22Rv1 (cell line): ENCODE measurements at regions not wholly inside any gene's neighbourhood (a gene's known extent, or its start where the extent isn't known, plus 50 kb on each side); places are given as distances from the start of the nearest gene placed in this dataset.

ENCODE experiments used
- H3K27ac ChIP-seq: fragments of 450-650 bp; 2 replicates; pipeline ENCODE4 v1.5.1; 2017
- ZFX ChIP-seq: fragments of 450-650 bp; IDR thresholded peaks from 2 replicates; pipeline ENCODE4 v1.6.1; 2017; ENCODE audit warnings: antibody characterized with exemption, borderline replicate concordance
- TF ChIP-seq, protein P1 (sequence below): fragments of 450-650 bp; IDR thresholded peaks from 2 replicates; pipeline ENCODE4 v1.5.1; 2017; ENCODE audit warnings: mild to moderate bottlenecking

DNA sequence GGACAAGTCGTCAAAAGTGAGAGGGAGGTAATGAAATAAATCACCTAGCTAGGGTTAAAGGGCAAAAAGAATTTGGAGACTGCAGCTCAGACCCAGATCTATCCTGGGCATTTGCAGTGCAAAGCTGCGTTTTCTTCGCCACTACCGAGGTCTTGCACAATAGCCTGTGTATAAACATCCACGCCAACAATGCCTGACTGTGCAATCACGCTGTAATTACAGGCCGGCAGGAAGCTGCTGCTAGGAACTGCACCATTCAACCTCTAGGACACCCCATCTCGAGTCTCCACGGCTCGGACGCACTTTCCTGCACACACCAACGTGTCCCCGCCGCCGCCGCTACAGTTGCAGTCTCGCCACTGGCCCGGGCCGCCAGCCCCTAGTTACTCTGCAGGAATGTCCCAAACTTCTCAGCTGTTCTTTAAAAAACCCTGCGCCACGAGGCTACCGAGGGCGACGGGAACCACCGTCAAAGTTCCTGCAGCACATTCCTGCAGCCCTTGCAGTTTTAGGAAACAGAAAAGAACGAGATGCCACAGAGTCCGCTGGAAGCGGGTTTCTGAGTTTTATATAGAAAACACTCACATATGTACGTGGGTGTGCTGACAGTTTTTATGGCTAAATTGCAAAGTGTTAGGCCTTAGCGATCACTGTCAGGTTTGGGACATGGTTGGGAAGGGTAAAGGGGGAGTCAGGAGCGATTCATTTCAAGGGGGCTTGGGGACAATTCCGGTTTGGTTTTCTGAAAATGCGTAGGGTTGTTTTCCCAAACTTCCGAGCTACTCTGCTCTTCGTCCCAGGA is 65.6 kb upstream of the PTGR2 start:
- peak overlapping the region; percentile 79 for H3K27ac ChIP-seq
- TF ChIP-seq, protein P1, sequence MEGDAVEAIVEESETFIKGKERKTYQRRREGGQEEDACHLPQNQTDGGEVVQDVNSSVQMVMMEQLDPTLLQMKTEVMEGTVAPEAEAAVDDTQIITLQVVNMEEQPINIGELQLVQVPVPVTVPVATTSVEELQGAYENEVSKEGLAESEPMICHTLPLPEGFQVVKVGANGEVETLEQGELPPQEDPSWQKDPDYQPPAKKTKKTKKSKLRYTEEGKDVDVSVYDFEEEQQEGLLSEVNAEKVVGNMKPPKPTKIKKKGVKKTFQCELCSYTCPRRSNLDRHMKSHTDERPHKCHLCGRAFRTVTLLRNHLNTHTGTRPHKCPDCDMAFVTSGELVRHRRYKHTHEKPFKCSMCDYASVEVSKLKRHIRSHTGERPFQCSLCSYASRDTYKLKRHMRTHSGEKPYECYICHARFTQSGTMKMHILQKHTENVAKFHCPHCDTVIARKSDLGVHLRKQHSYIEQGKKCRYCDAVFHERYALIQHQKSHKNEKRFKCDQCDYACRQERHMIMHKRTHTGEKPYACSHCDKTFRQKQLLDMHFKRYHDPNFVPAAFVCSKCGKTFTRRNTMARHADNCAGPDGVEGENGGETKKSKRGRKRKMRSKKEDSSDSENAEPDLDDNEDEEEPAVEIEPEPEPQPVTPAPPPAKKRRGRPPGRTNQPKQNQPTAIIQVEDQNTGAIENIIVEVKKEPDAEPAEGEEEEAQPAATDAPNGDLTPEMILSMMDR: no peak
- TF ChIP-seq ZFX: no peak

DNA sequence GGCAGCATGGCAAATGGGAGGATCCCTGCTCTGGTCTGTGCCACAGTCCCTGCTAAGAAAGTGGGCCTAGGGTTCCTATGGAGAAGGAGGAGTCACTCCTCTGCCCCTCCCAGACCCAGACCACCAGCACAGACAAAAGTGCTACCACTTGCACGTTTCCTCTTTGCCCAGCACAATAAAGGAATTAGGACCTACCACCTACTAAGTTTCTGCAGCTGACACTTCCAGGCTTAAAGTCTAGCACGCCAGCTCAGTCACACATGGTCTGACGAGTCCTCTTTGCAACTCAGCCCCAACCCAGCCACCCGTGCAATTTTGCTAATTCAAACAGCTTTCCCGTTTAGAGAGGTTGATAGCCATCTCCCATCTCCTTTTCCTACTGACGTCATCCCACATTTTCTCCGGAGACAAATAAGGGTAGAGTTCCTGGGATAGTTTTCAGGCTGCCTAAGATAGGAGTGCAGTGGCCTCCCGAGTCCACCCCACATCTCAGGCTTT is 66.2 kb upstream of the PTGR2 start:
- TF ChIP-seq, protein P1: no peak
- TF ChIP-seq ZFX: no peak
- peak overlapping the region; percentile 79 for H3K27ac ChIP-seq

- no peak overlapping the region for H3K27ac ChIP-seq
- TF ChIP-seq, protein P1: no peak
- no peak for TF ChIP-seq ZFX
Observed at GRCh38 chr14:73784988-73785313, 66.7 kb upstream of the PTGR2 start.

DNA sequence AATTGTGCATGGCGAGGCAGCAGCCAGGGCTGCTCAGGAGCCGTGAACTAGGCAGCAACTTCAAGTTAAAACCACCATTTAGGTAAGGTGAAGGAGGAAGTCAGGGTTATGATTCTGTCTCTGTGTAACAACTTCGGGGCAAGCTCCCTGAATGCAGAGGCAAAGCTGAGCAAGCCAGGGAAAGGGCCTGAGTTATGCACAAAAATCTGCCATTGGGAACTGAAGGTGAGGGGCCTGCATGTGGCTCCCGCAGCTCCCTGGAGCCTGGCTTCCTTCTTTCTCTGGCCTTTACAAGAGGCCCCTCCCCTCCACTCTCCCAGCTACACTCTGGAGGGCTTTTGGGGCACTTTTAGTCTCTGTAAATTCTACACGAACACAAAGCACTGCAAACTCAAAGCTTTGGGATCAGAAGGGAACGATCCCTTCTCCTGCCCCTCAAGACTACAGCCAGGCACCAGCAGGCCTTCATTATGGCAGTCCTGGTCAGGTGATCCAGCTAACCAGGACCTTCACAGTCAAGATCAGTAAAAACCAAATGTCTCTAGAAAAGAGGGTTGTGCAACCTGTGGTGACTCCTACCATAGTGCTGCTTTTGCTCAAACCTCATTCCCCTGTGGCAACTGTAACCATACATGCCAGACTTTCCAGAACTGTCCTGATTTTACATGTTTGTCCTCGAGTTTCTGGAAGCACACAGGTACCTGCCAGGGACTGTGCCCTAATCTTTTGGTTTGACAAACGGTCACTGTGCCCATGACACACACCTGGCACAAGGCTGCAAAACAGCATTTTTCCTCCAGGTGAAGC is 67.2 kb upstream of the PTGR2 start:
- no peak overlapping the region for H3K27ac ChIP-seq
- TF ChIP-seq, protein P1: no peak

DNA sequence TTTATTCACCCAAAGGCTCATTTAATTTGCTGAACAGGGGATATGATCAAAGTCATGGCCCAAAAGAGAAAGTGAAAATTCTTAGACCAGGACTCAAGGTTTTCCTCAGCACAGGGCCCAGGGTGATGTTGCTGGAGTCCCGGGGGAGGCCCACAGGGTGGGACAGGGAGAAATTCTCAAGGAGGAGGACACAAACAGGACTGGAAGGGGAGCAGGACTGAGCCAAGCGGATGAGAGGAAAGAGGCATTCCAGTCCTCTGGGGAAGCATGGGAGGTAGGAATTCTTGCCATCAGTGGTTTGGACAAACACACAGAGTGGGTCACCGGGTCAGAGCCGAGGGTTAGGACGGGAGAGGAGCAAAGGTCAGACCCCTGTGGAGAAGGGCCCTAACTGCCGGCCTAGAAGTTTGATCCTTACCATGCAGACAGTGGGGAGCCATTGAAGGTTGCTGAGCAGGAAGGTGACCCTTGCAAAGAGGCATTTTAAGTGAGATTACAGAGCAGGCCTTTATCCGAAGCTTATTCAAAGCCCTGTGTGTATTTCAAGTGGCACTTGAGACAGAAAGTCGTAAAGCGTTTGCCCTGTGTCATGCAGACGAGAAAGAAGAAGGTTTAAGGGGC is 68.4 kb upstream of the PTGR2 start:
- TF ChIP-seq, protein P1: no peak
- TF ChIP-seq ZFX: no peak
- H3K27ac ChIP-seq: no peak overlapping the region

DNA sequence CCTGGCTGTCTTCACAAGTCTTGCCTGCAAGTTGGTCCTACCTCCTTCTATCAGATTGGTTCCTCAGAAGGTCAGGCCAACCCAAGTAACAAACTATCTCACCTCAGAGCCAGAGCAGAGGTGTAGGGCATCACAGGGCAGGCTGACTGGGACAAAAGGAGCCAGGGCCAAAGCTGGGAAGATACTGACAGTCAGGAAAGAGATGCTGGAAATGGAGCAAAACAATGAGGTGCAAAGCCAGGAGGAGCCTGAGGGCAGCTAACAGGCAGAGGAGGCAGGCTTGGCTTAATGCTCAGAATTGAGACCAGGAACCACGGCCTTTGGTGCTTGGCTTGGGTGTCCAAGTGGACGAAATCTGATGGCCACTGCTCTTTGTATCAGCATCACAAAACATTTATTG is 68.4 kb upstream of the PNMA1 start:
- TF ChIP-seq, protein P1: no peak
- TF ChIP-seq ZFX: no peak
- H3K27ac ChIP-seq: no peak overlapping the region
